ENCODE measurements at regions not wholly inside any gene's neighbourhood (a gene's known extent, or its start where the extent isn't known, plus 50 kb on each side); places are given as distances from the start of the nearest gene placed in this dataset.

DNA sequence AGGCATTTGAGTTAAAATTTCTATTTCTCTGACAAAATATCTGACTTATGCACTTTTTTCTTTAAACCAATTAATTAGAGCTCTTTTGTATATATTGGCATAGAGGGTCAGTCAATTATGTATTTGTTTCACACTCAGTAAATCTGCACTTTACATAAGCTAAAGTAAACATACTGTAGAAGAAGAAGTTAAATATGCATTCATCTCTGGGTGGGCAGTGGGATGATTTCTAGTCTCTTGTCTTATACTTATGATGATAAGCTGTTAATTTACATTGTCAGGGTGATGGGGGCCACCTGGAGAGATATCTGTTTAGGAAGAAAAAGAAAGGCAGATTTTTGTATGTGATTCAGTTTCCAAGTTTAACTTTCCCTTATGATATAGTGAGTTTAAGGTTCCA is 330.8 kb downstream of the IPO8 start:
- DNase-seq (ENCODE audit: low spot score), result no peak
- no peak for TF ChIP-seq MAX (IDR thresholded peaks at IDR 0.05)
- TF ChIP-seq HNF4G (IDR thresholded peaks at IDR 0.05), result no peak
- TF ChIP-seq TAF1 (conservative IDR thresholded peaks at IDR 0.05), result no peak
- no peak for TF ChIP-seq EGR1 (IDR thresholded peaks at IDR 0.05; ENCODE audit: low read depth in 2 of 2)
- TF ChIP-seq, protein P1, sequence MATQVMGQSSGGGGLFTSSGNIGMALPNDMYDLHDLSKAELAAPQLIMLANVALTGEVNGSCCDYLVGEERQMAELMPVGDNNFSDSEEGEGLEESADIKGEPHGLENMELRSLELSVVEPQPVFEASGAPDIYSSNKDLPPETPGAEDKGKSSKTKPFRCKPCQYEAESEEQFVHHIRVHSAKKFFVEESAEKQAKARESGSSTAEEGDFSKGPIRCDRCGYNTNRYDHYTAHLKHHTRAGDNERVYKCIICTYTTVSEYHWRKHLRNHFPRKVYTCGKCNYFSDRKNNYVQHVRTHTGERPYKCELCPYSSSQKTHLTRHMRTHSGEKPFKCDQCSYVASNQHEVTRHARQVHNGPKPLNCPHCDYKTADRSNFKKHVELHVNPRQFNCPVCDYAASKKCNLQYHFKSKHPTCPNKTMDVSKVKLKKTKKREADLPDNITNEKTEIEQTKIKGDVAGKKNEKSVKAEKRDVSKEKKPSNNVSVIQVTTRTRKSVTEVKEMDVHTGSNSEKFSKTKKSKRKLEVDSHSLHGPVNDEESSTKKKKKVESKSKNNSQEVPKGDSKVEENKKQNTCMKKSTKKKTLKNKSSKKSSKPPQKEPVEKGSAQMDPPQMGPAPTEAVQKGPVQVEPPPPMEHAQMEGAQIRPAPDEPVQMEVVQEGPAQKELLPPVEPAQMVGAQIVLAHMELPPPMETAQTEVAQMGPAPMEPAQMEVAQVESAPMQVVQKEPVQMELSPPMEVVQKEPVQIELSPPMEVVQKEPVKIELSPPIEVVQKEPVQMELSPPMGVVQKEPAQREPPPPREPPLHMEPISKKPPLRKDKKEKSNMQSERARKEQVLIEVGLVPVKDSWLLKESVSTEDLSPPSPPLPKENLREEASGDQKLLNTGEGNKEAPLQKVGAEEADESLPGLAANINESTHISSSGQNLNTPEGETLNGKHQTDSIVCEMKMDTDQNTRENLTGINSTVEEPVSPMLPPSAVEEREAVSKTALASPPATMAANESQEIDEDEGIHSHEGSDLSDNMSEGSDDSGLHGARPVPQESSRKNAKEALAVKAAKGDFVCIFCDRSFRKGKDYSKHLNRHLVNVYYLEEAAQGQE (IDR thresholded peaks at IDR 0.05), result no peak
- no peak for TF ChIP-seq RAD21 (IDR thresholded peaks at IDR 0.05)
- TF ChIP-seq GABPA (IDR thresholded peaks at IDR 0.05 in 1 of 2, conservative IDR thresholded peaks at IDR 0.05 in 1 of 2), result no peak
- TF ChIP-seq RXRA (IDR thresholded peaks at IDR 0.05), result no peak
- no peak for TF ChIP-seq ZBTB33 (IDR thresholded peaks at IDR 0.05)
- TF ChIP-seq CTCF (IDR thresholded peaks at IDR 0.05; ENCODE audit: low read depth, low read length, missing input control), result no peak
- TF ChIP-seq NR2F2 (IDR thresholded peaks at IDR 0.05), result no peak
- no peak for TF ChIP-seq FOXA2 (IDR thresholded peaks at IDR 0.05)
- TF ChIP-seq HNF4A (conservative IDR thresholded peaks at IDR 0.05), result no peak
- no peak for TF ChIP-seq SP1 (IDR thresholded peaks at IDR 0.05)
- no peak for TF ChIP-seq YY1 (IDR thresholded peaks at IDR 0.05)
- no peak for TF ChIP-seq FOXA1 (IDR thresholded peaks at IDR 0.05)
- no peak for TF ChIP-seq JUND (IDR thresholded peaks at IDR 0.05)
- H3K36me3 ChIP-seq (ENCODE audit: control insufficient read depth in 4 of 4, insufficient read depth in 3 of 4, low read depth in 1 of 4, low read length in 3 of 4), result no peaks in the 10 kb centered on the region
- H3K4me3 ChIP-seq (ENCODE audit: low read depth in 1 of 3, low read length in 3 of 3), result no peak overlapping the region
- no peak overlapping the region for H3K9ac ChIP-seq (ENCODE audit: low read depth in 1 of 2, low read length in 2 of 2)
- no peaks in the 10 kb centered on the region for H3K4me1 ChIP-seq (ENCODE audit: control insufficient read depth in 4 of 4, insufficient read depth in 4 of 4, low read length in 3 of 4)
- no peaks in the 10 kb centered on the region for H3K9me3 ChIP-seq (ENCODE audit: control insufficient read depth in 4 of 4, low read length in 3 of 4)
- no peak overlapping the region for H3K27ac ChIP-seq (ENCODE audit: low read depth in 1 of 2, low read length in 2 of 2)
- H3K27me3 ChIP-seq (ENCODE audit: control insufficient read depth in 4 of 4, insufficient read depth in 4 of 4, low read length in 3 of 4), result no peaks in the 10 kb centered on the region

DNA sequence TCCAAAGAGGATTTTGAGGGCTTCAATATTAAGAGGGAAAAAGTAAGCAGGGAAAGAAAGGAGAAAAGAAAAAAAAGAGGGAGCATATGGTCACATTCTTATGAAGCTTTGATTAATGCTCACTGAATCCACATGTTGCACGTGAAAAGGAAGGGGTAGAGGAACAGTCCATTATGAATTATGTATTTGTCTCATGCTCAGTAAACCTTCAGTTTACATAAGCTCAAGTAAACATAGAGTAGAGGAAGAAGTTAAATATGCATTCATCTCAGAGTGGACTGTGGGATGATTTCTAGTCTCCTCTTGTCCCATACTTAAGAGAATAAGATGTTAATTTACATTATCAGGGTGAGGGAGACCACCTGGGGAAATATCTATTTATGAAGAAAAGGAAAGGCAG is 334.5 kb downstream of the IPO8 start:
- WGBS, result 68% methylated on average over 1 of the region's 1 CpG
- Histone ChIP-seq H3K9me3 (ENCODE audit: control insufficient read depth in 4 of 4, low read length in 3 of 4) (no peaks in the 10 kb centered on the region), H3K4me1 (ENCODE audit: control insufficient read depth in 4 of 4, insufficient read depth in 4 of 4, low read length in 3 of 4) (no peaks in the 10 kb centered on the region), H3K36me3 (ENCODE audit: control insufficient read depth in 4 of 4, insufficient read depth in 3 of 4, low read depth in 1 of 4, low read length in 3 of 4) (no peaks in the 10 kb centered on the region), H3K9ac (ENCODE audit: low read depth in 1 of 2, low read length in 2 of 2) (no peak overlapping the region), H3K4me3 (ENCODE audit: low read depth in 1 of 3, low read length in 3 of 3) (no peak overlapping the region), H3K27me3 (ENCODE audit: control insufficient read depth in 4 of 4, insufficient read depth in 4 of 4, low read length in 3 of 4) (no peaks in the 10 kb centered on the region), H3K27ac (ENCODE audit: low read depth in 1 of 2, low read length in 2 of 2) (no peak overlapping the region)
- TF ChIP-seq SP1 (IDR thresholded peaks at IDR 0.05), result no peak
- TF ChIP-seq, protein P2, sequence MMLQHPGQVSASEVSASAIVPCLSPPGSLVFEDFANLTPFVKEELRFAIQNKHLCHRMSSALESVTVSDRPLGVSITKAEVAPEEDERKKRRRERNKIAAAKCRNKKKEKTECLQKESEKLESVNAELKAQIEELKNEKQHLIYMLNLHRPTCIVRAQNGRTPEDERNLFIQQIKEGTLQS (IDR thresholded peaks at IDR 0.05), result no peak
- TF ChIP-seq RAD21 (IDR thresholded peaks at IDR 0.05), result no peak
- TF ChIP-seq TAF1 (conservative IDR thresholded peaks at IDR 0.05), result no peak
- no peak for TF ChIP-seq YY1 (IDR thresholded peaks at IDR 0.05)
- TF ChIP-seq CTCF (IDR thresholded peaks at IDR 0.05; ENCODE audit: low read depth, low read length, missing input control), result no peak
- no peak for TF ChIP-seq FOXA1 (IDR thresholded peaks at IDR 0.05)
- TF ChIP-seq HNF4G (IDR thresholded peaks at IDR 0.05), result no peak
- TF ChIP-seq ZBTB33 (IDR thresholded peaks at IDR 0.05), result no peak
- no peak for TF ChIP-seq NR2F2 (IDR thresholded peaks at IDR 0.05)
- TF ChIP-seq JUND (IDR thresholded peaks at IDR 0.05), result no peak
- no peak for DNase-seq (ENCODE audit: low spot score)
